ENCODE measurements at regions not wholly inside any gene's neighbourhood (a gene's known extent, or its start where the extent isn't known, plus 50 kb on each side); places are given as distances from the start of the nearest gene placed in this dataset.

DNA sequence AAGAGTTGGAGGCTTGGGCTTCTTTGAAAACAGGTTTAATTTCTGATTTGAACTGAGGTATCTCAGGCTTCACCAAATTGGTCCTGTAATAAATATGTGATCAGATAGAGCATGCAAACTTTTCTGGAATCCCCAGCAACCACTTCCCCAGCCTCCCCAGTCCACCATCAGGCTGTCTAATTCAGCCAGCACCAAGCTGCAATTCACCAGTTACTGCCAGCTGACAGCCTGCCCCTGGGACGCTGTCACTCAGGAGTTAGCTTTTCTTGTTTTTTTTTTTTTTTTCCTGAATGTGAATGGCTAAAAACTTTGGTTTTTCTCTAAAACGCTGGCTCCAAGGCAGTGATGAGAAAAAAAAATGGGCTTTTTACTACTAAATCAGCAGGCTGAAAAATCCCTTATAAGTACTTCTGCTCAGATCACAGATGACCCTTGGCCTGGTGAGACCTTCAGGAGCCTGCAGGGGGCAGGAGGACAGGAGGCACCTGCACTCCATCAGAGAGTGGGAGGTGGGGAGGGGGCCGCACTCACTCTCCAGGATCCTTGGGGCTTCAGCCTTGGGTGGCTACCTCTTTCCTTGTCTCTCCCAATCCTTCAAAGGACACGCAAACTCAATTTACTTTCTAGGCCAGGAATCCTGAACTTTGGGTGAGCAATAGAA, 349.4 kb downstream of the GATA3 start:
- Histone ChIP-seq H3K27me3 (ENCODE audit: control insufficient read depth, insufficient read depth, low read length) (no peaks in the 10 kb centered on the region), H3K9me3 (ENCODE audit: control insufficient read depth in 2 of 3, insufficient read depth in 1 of 3, low read length in 3 of 3) (no peaks in the 10 kb centered on the region), H3K9ac (ENCODE audit: low read length in 3 of 3) (no peak overlapping the region), H3K4me3 (ENCODE audit: low read length in 3 of 3) (no peak overlapping the region), H3K27ac (ENCODE audit: low read depth in 2 of 2, low read length in 2 of 2) (no peak overlapping the region), H3K36me3 (ENCODE audit: control insufficient read depth in 2 of 3, insufficient read depth in 3 of 3, low read length in 3 of 3) (no peaks in the 10 kb centered on the region), H3K4me1 (ENCODE audit: control insufficient read depth in 2 of 3, insufficient read depth in 2 of 3, low read depth in 1 of 3, low read length in 3 of 3) (no peaks in the 10 kb centered on the region)
- FAIRE-seq (no peak), DNase-seq (no peak)
- TF ChIP-seq, protein P1, sequence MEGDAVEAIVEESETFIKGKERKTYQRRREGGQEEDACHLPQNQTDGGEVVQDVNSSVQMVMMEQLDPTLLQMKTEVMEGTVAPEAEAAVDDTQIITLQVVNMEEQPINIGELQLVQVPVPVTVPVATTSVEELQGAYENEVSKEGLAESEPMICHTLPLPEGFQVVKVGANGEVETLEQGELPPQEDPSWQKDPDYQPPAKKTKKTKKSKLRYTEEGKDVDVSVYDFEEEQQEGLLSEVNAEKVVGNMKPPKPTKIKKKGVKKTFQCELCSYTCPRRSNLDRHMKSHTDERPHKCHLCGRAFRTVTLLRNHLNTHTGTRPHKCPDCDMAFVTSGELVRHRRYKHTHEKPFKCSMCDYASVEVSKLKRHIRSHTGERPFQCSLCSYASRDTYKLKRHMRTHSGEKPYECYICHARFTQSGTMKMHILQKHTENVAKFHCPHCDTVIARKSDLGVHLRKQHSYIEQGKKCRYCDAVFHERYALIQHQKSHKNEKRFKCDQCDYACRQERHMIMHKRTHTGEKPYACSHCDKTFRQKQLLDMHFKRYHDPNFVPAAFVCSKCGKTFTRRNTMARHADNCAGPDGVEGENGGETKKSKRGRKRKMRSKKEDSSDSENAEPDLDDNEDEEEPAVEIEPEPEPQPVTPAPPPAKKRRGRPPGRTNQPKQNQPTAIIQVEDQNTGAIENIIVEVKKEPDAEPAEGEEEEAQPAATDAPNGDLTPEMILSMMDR (IDR thresholded peaks at IDR 0.05; ENCODE audit: borderline replicate concordance, extremely low read depth, insufficient read depth) = no peak
- intact Hi-C loops (cut with DNase I) = no loop called here

DNA sequence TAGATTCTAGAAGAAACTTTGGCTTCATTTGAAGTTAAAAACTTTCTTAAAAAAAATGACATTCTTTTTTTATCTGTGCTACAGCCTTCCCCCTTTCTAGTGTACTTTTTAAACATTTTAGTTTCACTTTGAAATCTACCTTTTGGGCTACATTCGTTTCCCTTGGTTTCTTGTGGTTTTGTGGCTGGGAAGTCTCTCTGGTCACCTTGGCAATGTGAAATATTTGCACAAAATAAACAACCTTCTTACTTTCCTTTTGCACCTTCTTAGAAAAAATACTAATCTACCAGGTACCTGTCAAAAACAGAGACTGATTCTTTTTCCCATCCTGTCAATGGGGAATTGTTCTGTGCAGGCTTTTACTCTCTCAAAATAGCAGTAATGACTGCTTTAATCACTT, 350.2 kb downstream of the GATA3 start:
- H3K9me3 ChIP-seq (ENCODE audit: control insufficient read depth in 2 of 3, insufficient read depth in 1 of 3, low read length in 3 of 3) = no peaks in the 10 kb centered on the region
- no peak overlapping the region for H3K4me3 ChIP-seq (ENCODE audit: low read length in 3 of 3)
- FAIRE-seq = no peak
- H3K4me1 ChIP-seq (ENCODE audit: control insufficient read depth in 2 of 3, insufficient read depth in 2 of 3, low read depth in 1 of 3, low read length in 3 of 3) = no peaks in the 10 kb centered on the region
- intact Hi-C loops (cut with DNase I) = no loop called here
- no peak overlapping the region for H3K9ac ChIP-seq (ENCODE audit: low read length in 3 of 3)
- H3K27me3 ChIP-seq (ENCODE audit: control insufficient read depth, insufficient read depth, low read length) = no peaks in the 10 kb centered on the region
- H3K36me3 ChIP-seq (ENCODE audit: control insufficient read depth in 2 of 3, insufficient read depth in 3 of 3, low read length in 3 of 3) = no peaks in the 10 kb centered on the region
- DNase-seq = no peak
- TF ChIP-seq, protein P1 (IDR thresholded peaks at IDR 0.05; ENCODE audit: borderline replicate concordance, extremely low read depth, insufficient read depth) = no peak
- H3K27ac ChIP-seq (ENCODE audit: low read depth in 2 of 2, low read length in 2 of 2) = no peak overlapping the region

DNA sequence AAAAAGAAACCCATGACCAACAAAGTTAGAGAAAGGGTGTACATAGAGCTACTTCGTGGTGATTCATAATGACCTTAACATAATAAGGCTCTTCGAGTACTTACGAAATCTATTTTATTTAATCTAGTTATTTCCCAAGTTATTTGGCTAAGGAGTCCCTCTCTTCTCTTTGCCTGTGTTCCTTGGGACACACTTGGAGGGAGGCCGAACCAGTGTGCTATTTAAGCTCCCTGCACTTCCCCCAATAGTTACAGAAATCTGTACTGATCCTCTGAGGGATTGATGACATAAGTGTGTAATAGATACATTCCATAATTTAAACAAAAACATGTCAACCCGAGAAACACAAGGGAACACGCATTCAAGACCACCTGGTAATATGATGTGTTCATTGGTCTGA, 351.1 kb downstream of the GATA3 start:
- no peak for DNase-seq
- H3K9me3 ChIP-seq (ENCODE audit: control insufficient read depth in 2 of 3, insufficient read depth in 1 of 3, low read length in 3 of 3) = no peaks in the 10 kb centered on the region
- no peaks in the 10 kb centered on the region for H3K36me3 ChIP-seq (ENCODE audit: control insufficient read depth in 2 of 3, insufficient read depth in 3 of 3, low read length in 3 of 3)
- intact Hi-C loops (cut with DNase I) = no loop called here
- FAIRE-seq = no peak
- no peak overlapping the region for H3K9ac ChIP-seq (ENCODE audit: low read length in 3 of 3)
- H3K27ac ChIP-seq (ENCODE audit: low read depth in 2 of 2, low read length in 2 of 2) = no peak overlapping the region
- H3K4me1 ChIP-seq (ENCODE audit: control insufficient read depth in 2 of 3, insufficient read depth in 2 of 3, low read depth in 1 of 3, low read length in 3 of 3) = no peaks in the 10 kb centered on the region
- no peaks in the 10 kb centered on the region for H3K27me3 ChIP-seq (ENCODE audit: control insufficient read depth, insufficient read depth, low read length)
- TF ChIP-seq, protein P1 (IDR thresholded peaks at IDR 0.05; ENCODE audit: borderline replicate concordance, extremely low read depth, insufficient read depth) = no peak
- H3K4me3 ChIP-seq (ENCODE audit: low read length in 3 of 3) = no peak overlapping the region

DNA sequence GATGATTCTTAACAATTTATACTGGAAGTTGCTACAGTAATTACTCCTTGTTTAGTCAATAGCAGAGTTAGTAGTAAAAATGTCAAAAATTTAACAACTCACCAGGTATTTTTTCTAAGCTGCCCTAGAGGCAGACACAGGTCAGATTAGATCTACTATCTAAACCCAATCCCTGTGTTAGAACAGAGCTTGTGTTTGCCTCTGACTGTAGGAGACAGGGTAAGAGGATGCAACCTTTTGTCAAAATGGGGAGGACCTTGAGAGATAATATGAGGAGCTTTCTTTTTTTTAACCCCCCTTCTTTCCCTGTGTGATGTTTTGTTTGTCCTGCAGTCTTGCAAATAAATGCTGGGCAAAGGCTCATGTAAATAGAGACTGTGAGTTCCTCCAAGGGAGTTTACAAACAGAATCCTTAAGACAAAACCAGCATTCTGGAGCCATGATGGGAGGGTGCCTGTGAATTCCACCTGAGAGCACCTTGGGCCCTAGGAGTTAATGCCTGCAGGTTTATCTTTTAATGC, 353.1 kb downstream of the GATA3 start:
- Histone ChIP-seq H3K9ac (ENCODE audit: low read length in 3 of 3) (no peak overlapping the region), H3K27me3 (ENCODE audit: control insufficient read depth, insufficient read depth, low read length) (no peaks in the 10 kb centered on the region), H3K27ac (ENCODE audit: low read depth in 2 of 2, low read length in 2 of 2) (no peak overlapping the region), H3K4me3 (ENCODE audit: low read length in 3 of 3) (no peak overlapping the region), H3K36me3 (ENCODE audit: control insufficient read depth in 2 of 3, insufficient read depth in 3 of 3, low read length in 3 of 3) (no peaks in the 10 kb centered on the region), H3K9me3 (ENCODE audit: control insufficient read depth in 2 of 3, insufficient read depth in 1 of 3, low read length in 3 of 3) (no peaks in the 10 kb centered on the region), H3K4me1 (ENCODE audit: control insufficient read depth in 2 of 3, insufficient read depth in 2 of 3, low read depth in 1 of 3, low read length in 3 of 3) (no peaks in the 10 kb centered on the region)
- intact Hi-C loops (cut with DNase I) = no loop called here
- FAIRE-seq (no peak), DNase-seq (no peak)
- TF ChIP-seq, protein P1 (IDR thresholded peaks at IDR 0.05; ENCODE audit: borderline replicate concordance, extremely low read depth, insufficient read depth) = no peak

Measured in kidney (tissue), 13 donors.